IMR-90 (cell line): ENCODE measurements at regions not wholly inside any gene's neighbourhood (a gene's known extent, or its start where the extent isn't known, plus 50 kb on each side); places are given as distances from the start of the nearest gene placed in this dataset.

Experiments
- CEBPB ChIP-seq: IDR thresholded peaks from 2 replicates; pipeline ENCODE4 v1.6.1; 2012; ENCODE audit warnings: low read depth, low read length, improper control_type of control experiment
- CHD1 ChIP-seq: IDR thresholded peaks from 2 replicates; pipeline ENCODE4 v1.6.1; 2012; ENCODE audit warnings: low read depth, low read length, improper control_type of control experiment
- FOS ChIP-seq: fragments of 150-350 bp; IDR thresholded peaks from 2 replicates; pipeline ENCODE4 v1.6.1; 2016; ENCODE audit warnings: low read depth, low read length
- POLR2A ChIP-seq: IDR thresholded peaks from 2 replicates; pipeline ENCODE4 v1.6.1; 2012; ENCODE audit warnings: mild to moderate bottlenecking, low read depth, low read length
- RCOR1 ChIP-seq: IDR thresholded peaks from 2 replicates; pipeline ENCODE4 v1.6.1; 2012; ENCODE audit warnings: mild to moderate bottlenecking, low read length, improper control_type of control experiment; ENCODE audit not compliant: insufficient replicate concordance
- RFX5 ChIP-seq: IDR thresholded peaks from 2 replicates; pipeline ENCODE4 v1.8.0; 2012; ENCODE audit warnings: low read depth, mild to moderate bottlenecking, low read length, moderate library complexity
- USF2 ChIP-seq: fragments of 150-350 bp; IDR thresholded peaks from 2 replicates; pipeline ENCODE4 v1.6.1; 2017; ENCODE audit warnings: mild to moderate bottlenecking, antibody characterized with exemption, low read length, low read depth
- TF ChIP-seq, protein P1 (sequence below): conservative IDR thresholded peaks from 2 replicates; pipeline ENCODE4 v1.5.1; 2012; ENCODE audit warnings: mild to moderate bottlenecking, low read depth, low read length, improper control_type of control experiment

- TF ChIP-seq, protein P1, sequence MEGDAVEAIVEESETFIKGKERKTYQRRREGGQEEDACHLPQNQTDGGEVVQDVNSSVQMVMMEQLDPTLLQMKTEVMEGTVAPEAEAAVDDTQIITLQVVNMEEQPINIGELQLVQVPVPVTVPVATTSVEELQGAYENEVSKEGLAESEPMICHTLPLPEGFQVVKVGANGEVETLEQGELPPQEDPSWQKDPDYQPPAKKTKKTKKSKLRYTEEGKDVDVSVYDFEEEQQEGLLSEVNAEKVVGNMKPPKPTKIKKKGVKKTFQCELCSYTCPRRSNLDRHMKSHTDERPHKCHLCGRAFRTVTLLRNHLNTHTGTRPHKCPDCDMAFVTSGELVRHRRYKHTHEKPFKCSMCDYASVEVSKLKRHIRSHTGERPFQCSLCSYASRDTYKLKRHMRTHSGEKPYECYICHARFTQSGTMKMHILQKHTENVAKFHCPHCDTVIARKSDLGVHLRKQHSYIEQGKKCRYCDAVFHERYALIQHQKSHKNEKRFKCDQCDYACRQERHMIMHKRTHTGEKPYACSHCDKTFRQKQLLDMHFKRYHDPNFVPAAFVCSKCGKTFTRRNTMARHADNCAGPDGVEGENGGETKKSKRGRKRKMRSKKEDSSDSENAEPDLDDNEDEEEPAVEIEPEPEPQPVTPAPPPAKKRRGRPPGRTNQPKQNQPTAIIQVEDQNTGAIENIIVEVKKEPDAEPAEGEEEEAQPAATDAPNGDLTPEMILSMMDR: no peak
- TF ChIP-seq POLR2A (no peak), CHD1 (no peak), RFX5 (no peak), RCOR1 (no peak), FOS (no peak), USF2 (no peak), CEBPB (no peak)
Observed at GRCh38 chr22:27192135-27192829, 534.9 kb downstream of the MIAT start.
